SH-SY5Y (cell line): ENCODE measurements at regions not wholly inside any gene's neighbourhood (a gene's known extent, or its start where the extent isn't known, plus 50 kb on each side); places are given as distances from the start of the nearest gene placed in this dataset.

ENCODE experiments used
- GATA2 ChIP-seq: IDR thresholded peaks from 2 replicates; pipeline ENCODE4 v1.6.1; 2011; ENCODE audit warnings: mild to moderate bottlenecking, low read depth, low read length
- GATA3 ChIP-seq: IDR thresholded peaks from 2 replicates; pipeline ENCODE4 v1.6.1; 2011; ENCODE audit warnings: low read depth, mild to moderate bottlenecking, low read length, moderate library complexity

DNA sequence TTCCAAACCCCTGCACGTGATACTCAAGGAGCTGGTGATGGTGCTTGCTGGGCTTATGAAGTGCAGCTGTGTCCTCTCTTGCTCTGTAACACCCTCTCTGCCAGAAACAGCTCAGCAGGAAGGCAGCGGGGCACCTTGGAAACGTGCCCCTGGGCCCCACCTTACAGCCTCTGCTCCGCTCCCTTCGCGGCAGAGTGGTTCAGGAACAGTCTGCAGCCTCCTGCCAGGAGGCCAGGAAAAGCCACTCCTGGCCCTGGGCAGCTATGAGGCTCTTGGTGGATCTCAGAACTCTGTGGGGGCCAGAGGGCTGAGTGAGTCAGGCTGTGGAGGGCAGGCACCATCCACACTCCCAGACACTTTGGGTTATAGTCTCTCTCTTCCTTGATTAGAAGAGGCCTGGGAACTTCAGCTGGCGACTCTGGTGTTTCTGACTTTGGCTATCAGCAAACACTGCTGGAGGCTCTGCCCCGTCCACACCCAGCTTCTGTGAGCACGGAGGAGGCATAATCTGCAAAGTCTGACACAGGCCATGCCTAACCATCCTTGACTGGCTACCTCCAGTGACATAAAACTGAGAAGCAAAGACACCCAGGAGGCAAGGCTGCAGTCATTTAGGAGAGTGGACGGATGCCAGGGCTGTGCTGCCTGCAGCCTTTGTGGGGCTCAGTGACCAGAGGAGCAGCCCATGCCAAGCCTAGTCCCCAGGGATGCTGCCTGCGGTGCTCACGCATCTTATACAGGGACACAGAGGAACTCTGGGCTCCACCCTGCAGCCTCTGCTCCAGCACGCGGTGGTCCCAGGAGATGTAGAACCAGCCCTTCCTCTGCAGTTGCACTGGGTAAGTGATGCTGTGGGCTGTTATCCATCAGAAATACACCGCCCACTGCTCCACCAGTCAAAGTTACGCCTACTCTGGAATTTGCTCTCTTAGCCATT is 65.3 kb downstream of the METRNL start:
- TF ChIP-seq GATA3 (no peak), GATA2 (no peak)

DNA sequence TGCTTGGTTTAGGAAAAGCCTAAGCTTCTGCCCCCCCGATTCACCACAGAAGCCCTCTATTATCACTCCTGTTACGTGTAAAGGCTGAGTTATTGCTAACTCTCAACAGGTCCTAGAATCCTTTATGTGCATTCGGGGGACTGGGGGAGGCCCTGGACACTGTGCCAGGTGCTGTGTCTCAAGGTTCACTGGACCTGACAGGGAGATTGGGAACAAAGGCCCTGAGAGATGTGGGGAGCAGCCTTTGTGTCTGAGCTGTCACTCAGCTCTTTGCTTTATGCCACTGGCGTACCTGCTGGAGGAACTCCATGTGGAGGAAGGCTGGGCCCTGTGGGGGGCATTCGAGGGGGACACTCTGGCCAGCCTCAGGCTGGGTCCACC is 65.9 kb downstream of the METRNL start:
- TF ChIP-seq GATA2 (no peak), GATA3 (no peak)

DNA sequence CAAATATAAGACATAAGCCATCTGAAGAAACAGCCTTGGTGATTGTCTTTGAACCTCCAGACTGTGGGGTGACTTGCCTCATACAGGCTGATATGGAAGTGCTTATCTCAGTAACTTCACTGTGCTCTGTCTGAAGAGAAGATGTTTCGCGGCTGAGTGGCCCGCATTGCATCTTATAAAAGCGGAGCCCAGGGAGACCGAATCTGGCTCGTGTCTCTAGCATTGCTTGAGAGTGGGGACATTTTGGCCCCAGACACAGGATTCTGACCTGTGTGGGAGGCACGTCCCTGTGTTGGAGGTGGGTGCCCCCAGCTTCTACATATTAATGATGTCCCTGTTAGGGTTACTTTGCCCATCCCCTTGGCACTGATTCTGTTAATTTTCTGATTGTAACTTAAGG is 66.4 kb downstream of the METRNL start:
- no peak for TF ChIP-seq GATA3
- TF ChIP-seq GATA2 = no peak

DNA sequence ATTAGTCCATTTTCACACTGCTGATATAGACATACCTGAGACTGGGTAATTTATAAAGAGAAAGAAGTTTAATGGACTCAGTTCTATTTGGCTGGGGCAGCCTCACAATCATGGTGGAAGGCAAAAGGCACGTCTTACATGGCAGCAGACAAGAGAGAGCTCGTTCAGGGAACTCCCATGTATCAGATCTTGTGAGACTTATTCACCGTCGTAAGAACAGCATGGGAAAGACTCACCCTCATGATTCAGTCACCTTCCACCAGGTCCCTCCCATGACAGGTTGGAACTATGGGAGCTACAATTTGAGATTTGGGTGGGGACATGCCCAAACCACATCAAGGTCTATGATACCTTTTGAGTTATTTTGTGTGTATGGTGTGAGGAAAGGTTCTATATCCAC is 66.9 kb downstream of the METRNL start:
- no peak for TF ChIP-seq GATA3
- no peak for TF ChIP-seq GATA2

DNA sequence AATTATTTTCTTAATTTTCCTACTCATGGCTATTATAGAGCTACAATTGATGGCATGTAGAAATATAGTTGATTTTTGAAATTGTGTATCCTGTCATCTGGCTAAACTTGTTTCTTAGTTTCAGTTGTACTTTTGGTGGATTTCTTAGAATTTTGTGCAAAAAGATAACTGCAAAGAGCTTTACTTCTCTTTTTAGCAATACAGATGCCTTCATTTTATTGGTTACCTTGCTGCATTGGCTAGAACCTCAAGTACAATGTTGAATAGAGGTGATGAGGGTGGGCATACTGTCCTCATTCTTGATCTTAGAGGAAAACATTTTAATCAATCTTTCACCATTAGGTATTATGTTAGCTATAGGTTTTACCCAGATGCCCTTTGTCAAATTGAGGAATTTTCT is 67.9 kb downstream of the METRNL start:
- no peak for TF ChIP-seq GATA2
- no peak for TF ChIP-seq GATA3

DNA sequence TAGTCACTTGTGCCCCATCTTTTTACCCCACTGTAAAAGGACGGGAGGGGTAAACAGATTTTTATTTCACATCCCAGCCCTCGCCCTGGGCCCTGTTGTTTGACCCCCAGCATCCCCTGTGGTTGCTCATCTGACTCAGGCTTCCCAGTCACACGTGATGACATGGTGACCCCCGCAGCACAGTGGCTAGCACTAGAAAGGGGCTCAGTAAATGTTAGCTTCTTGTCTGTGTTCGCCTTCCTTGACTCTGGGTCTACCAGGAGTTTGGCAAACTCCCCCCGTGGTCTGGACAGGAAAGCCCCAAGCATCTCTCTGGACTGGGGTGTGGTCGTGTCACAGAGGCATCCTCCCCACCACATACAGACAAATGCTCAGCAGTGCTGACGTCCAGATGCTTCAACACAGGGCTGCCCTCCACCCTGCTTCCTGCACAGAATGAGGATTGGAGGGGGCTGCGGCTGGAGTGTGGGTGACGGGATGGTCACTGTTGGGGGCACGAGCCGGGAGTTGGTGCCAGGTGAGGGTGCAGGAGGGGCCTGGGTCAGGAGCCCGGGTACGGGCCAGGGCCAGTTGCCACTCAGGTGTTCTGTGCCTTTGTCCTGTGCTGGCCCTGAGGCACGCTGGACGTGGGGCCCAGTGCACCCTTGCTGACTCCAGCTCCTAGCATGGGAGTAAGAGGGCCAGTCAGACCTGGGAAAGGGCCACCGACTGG is 69.1 kb downstream of the METRNL start:
- TF ChIP-seq GATA2 = no peak
- TF ChIP-seq GATA3 = no peak

DNA sequence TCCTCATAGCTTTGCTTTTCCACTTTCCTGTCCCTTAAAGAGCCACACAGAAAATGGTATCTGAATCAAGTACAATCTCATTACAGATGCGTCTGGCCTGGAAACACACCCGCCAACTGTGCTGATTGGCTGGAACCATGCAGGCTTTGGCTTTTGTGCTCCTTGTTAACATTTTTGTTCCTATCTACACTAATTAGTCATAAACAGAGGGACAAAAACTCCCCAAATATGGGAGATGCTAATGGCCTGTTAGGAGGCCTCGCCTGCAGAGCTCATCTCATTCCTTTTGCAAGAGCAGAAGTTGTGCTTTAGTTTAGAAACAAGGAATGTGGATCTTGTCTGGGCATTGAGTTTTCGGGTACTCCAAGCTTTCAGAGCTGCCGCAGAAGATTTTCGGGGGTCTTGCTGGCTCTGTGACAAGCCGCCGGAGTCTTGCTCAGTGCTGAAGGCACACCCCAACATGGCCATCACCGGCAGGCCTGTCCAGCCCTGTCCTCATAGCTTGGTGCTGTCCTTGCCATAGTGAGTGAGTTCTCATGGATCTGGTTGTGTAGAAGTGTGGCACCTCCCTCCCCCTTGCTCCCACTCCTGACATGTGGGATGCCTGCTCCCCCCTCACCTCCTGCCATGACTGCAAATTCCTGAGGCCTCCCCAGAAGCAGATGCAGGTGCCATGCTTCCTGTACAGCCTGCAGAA is 69.8 kb downstream of the METRNL start:
- TF ChIP-seq GATA3 (no peak), GATA2 (no peak)

DNA sequence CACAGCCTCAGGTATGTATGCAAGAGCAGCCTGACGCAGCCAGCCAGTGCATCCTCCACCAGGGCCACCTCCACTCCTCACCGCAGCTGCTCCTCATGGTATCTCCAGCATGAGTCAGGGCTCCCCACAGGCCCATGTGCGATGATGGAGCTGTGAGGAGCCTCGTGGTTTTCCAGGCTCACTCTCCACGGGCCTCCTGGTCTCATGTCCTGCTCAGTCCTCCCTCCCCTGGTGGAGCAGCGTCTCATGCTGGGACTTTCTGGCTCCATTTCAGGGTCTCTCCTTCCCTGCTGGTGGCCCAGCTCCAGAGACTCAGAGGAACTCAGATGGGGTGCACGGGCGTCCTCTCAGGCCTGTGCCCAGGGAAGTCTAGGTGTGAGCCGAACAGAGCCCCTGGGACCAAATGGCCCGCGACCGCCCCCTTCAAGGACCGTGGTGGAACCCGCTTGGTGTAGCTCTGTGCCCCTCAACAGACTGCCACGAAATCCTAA is 70.4 kb downstream of the METRNL start:
- TF ChIP-seq GATA3 (no peak), GATA2 (no peak)

DNA sequence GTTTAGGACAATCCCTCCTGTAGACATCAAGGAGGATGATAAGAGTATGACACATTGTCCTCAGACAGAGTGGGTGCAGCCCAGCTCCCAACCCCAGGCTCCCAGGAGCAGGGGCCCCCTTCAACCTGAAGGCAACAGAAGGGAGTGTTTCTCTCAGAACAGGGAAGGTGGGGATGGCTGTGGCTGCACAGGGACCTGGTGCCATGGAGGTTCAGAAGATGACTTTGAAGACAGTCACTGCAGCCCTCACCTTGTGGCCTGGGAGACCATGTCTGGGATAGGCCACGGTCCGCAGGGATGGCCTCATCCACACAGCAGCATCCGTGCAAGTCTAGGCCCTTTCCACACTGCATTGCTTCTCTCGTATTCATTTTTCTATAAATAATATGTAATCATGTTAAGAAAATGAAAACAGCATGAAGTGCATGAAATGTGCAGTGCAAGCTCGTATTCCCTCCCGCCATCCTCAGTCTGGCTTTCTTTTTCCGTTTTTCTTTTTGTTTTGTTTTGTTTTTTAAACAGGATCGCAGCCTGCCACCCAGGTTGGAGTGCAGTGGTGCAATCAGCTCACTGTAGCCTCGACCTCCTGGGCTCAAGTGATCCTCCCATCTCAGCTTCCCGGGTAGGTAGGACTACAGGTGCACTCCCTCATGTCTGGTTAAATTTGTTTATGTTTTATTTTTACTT is 71.1 kb downstream of the METRNL start:
- TF ChIP-seq GATA2 (no peak), GATA3 (no peak)

DNA sequence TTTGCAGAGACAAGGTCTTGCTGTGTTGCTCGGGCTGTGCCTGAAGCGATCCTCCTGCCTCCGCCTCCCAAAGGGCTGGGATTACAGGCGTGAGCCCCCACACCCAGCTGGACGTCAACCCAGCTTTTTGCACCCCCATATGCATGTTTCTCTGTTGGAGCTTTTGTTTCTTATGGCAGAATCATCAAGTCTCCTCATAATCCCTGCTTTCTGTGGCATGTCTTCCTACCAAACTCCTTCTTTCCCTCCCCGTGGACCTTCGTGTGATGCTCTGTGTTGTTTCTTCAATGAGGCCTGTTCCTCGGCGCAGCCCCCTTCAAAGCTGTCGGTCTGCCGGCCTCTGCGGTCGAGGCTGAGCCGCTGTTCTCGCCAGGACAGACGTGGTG is 71.6 kb downstream of the METRNL start:
- no peak for TF ChIP-seq GATA3
- TF ChIP-seq GATA2 = no peak

DNA sequence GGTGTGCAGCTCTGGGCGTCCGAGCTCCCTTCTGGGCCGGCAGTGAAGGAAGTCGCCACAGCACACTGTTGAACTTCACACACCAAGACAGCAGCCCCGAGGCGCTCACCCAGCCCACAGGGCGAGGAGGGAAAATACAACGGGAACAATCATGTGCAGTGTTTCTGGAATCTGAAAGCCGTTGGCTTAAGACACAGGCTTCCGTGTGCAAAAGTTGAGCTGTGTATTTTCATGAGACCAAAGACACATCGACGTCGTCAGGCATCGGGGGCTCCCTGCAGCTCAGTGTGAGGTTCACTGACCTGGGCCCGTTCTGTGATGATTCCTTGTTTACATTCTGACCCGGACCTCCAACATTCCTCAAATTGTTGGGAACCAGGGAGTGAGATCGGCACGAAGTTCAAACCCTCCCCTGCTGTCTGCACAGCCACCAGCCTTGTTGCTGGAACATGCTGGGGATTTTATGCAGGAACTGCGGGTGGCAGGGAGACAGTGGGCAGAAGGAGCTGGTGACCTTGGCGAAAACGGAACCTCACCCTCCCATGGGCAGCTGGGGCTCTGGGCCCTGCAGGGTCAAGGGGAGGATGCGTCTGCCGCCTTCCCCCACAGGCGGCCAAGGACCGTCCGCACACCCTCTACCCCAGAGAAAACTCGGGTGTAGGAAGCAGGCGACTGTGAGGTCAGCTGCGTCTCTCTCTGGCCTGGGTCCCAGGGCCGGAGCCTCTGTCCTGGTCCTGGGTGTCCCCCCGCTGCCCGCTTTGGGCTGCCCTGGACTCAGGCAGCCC is 72.2 kb downstream of the METRNL start:
- TF ChIP-seq GATA2 = no peak
- no peak for TF ChIP-seq GATA3

DNA sequence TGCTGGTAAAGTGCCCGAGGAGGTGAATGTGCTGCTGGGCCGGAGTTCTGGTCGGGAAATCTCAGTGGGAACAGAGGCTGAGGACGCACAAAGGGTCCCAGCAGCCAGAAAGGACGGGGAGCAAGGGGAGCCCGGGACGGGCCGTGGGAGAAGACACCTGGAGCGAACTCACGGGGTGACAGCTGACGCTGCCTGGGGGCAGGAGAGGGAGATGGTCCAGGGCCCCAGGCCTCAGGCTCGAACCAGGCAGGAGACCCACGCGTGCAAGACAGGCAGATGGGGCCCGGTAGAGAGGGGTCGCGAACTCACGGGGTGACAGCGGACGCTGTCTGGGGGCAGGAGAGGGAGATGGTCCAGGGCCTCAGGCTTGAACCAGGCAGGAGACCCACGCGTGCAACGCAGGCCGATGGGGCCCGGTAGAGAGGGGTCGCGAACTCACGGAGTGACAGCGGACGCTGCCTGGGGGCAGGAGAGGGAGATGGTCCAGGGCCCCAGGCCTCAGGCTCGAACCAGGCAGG is 72.9 kb downstream of the METRNL start:
- TF ChIP-seq GATA3 = no peak

DNA sequence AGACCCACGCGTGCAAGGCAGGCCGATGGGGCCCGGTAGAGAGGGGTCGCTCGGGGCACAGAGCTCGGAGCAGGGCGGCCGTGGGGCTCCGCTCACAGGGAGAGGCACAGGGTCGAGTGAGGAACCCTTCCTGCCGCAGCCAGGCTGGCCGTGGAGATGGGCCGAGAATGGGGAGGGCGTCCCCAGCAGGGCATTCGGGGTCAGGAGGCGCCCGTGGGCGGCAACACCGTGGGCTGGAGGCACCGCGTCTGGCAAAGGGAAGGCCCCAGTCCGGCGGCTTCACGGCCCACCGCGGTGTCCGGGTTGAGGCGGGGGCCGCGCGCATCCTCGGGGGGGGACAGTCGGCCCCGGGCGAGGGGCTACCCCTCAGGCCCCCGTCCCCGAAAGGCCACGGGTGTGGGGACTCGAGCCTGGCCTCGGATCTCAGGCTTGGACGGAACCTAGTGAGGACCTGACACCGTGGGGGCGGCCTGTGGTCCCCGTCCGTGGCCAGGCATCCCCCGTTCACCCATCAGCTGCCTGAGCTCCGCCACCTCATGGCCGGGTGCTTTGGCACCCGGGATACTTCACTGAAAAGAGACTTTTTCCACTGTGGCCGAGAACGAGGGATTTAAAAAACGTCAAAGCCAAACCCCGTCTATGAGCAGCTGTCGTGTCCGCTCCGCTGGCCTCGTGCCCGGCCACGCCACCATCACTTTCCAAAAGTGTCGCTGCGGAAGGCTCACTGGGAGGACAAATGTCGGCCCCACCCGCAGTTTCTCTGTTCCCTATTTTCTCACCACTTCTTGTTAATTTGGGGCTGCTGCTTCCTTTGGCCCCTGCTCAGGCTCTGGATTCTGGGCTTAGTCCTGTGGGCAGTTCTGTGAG is 73.6 kb downstream of the METRNL start:
- TF ChIP-seq GATA3 (no peak), GATA2 (no peak)
